HK-2 (cell line): ENCODE measurements at regions not wholly inside any gene's neighbourhood (a gene's known extent, or its start where the extent isn't known, plus 50 kb on each side); places are given as distances from the start of the nearest gene placed in this dataset.

Experiments
- DNase-seq: peaks from one replicate; pipeline ENCODE4 v3.0.0-alpha.2; 2018; ENCODE audit not compliant: unreplicated experiment

DNA sequence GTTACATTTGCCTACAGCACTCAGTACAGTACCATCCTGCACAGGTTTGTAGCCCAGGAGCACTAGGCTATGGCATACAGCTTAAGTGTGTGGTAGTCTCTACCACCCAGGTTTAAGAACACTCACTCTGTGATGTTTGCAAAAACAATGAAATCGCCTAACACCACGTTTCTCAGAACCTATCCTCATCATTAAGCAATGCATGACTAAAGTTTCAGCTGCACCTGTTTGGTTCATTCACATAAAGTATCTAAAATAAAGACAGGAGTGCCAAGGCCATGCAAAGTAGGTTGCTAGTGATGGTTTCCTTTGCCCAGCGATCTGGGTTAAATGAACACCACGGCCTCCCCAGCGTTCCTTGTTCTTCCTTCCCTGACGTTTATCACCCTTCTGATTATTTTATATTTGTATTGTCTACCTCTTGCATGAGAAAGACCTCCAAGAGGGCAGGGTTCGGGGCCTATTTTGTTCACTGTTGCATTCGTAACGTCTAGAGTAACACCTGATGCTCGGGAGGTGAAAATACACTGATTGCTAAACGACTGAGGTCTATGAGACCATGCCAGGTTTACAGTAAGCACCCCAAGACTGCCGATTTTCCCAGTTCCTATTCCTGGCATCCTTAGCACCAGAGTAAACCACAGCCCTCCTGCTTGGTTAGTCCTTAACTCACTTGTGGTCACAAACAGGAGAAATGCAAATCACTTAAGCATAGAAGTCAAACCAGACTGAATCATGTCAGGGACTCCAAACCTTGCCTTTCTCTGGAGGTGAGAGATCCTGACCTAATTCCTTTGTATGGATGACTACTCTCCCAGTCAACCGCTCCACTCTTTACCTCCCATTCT lies 204.1 kb upstream of the NFE2L3 start:
- no peak for DNase-seq

DNA sequence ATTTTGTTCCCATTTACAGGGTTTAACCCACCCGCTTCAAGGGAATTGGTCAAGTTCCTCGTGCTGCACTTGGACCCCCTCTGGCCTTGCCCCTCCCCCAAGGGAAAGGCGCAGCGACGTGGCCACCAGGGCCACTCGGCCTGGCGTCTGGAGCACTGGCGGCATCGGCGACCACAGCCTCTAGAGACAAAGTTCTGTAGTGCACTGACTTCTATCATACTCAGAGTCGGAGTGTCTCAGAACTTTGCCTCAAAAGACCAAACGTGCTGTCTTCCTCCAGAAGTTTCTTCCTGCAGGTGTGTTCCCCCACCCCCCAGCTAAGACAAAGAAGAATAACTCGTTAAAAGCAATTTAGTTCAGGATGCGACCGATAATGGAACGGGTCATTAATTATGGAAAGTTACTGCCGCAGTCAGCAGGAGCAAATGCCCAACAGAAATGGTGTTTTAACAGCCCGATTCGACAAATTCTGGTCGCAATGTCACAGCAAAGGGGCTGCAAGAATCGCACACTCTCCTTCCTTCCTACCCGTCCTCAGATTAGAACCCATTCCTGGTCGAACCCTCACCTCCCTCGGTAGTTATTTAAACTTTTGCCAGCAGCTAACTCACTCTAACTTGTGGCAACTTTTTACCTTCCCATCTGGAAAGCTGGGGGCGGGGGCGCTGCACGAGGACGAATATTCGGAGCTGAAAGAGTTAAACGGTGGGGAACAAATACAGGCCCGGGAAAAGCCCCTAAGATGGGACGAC lies 202.1 kb upstream of the NFE2L3 start:
- no peak for DNase-seq

DNA sequence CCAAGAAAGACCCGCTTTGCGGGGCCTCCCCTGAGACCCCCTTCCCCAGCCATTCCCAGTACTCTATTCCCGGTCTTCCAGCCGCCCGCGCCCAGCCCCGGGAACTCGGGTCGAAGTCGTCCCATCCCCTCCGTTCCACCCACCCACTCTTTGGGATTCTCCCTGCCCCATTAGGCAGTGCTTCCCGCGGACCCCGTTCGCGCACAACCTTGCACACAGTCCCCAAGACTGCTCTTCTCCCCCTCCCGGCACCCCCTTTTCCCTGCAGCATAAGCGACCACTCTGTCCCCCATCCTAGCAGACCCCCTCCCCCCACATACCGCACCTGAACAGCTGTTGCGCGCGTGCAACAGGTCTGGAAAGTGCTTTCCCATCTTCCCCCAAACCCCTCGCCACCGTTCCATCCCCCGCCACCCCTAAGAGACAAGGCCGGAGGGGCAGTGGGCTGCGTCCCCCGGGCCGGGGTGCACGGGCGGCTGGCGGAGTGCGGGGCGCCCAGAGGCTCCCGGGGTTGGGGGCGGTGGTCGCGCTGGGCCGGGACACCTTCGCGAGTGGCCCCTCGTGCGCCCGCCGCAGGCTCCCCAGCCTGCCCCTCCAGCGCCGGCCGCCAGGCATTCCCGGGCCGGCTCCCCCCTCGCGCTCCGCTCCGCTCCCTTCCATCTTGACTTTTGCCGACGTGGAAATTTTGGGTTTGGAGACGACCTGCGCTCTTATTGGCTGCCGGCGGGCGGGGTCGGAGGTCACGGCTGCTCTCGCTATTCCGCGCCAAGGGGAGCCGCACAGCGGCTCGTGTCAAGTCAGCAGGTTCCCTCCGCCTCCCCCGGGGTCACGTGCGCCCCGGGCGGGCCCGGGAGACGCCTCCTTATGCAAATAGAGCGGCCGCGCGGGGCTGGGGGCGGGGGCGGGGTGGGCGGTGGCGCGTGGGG lies 201.2 kb upstream of the NFE2L3 start:
- DNase-seq: peak; percentile 62

DNA sequence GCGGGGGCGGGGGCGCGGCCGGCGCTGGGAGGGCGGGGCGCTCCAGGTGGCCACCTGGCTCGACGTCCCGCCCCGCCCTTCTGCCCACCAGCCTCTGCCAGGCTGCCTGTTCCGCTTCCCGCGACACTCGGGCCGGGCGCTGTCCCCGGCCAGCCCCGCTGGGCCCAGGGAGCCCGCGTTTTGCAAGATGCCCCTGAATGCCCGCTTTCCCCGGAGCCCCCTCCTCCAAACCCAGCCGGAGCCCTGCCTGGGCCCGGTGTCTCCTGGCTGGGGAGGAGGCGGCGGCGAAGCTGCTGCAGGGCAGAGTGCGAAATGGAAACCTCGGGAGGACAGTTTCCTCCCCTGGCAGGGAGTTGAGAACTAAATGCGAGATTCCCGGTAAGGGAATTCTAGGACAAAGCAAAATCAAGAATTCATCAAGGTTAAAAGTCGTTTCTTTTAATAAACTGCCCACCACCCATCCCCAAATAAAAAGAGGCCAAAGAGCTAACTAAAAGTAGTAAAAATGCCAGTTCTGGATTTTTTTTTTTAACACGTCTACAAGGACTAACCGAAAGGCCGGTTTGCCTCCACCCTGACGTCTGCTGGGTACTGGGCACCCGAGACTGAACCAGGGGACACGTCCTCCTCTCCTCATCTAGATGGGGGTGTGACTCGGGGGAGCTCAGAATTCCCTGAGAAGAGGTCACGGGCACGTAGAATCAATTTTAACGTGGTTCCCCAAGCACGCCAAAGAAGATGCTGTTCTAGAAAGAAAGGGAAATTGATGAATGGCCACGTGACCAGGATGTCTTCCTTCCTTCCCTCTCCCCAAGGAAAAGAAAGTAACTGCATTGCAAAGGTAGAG lies 200.4 kb upstream of the NFE2L3 start:
- no peak for DNase-seq

- no peak for DNase-seq
Measured at GRCh38 chr7:25952261-25953057, 199.5 kb upstream of the NFE2L3 start.

DNA sequence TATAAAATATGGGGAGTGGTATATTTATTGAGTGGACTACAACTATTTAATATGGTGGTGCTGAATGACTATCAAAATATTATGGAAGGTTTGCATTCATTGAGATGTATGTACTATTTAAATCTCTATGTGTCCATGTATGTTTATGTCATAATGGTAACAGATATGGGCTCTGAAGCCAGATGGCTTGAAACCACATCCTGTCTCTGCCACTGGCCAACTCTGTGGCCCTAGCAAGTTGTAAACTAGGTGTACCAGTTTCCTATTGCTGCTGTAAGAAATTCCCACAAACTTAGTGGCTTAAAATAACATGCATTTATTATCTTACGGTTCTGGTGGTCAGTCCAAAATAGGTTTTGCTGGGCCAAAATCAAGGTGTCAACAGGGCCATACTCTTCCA lies 198.1 kb upstream of the NFE2L3 start:
- DNase-seq: no peak

DNA sequence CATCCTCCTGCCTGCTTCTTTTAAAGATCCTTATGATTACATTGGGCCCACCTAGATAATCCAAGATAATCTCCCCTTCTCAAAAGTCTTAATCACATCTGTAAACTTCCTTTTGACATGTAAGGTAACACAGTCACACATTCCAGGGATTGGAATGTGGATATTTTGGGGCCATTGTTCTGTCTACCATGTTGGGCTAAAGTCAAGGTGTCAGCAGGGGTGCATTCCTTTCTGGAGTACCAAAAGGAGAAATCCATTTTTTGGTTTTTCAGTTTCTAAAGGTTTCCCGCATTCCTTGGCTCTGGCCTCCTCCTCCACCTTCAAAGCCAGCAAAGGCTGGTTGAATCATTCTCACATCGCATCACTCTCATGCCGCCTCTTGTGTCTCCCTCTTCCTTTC lies 197.6 kb upstream of the NFE2L3 start:
- DNase-seq: no peak

DNA sequence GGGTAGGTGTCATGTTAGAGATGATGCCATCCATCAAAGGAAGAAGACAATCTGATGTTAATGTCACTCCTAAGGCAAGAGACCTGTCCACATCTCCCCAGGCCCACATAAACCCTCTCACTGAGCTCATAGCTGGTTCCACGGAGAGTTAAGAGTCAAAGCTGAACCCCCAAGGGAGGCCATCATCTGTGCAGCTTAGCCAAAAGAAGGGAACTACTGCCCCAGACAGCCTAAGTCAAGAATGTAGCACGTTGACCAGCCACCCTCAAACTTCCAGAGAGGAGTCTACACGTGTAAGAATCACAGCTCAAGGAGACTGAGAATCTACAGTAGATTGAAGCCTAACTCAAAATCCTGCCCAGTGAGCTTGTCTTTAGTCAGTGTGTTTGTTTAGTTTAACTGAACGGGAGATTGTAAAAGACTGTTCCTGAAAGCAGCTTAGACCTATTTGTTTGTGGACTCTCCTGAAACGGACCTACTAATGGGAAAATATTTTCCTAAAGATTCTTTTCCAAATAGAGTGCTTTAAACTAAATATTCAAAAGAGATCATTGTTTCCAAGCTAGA lies 192.7 kb upstream of the NFE2L3 start:
- no peak for DNase-seq

DNA sequence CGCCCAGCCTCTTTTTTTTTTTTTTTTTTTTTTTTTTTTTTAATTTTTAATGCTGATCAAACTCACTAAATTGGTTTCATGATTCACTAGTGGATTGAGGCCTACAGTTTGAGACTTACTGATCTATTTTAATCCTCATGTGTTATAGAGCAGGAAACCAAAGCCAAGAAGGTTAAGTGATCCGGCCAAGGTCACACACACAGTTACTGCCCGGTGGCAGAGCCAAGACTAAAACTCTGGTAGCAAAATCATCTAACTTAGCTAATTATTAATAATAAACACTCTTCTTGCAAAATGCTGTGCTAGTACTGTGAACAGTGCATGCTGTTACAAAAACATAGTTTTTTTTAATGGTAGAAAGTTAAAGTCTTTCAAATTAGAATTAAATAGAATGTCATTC lies 188.3 kb upstream of the NFE2L3 start:
- DNase-seq: no peak

GRCh38 chr7:25964483-25964991 lies 187.5 kb upstream of the NFE2L3 start:
- no peak for DNase-seq

GRCh38 chr7:25965405-25966123 lies 186.4 kb upstream of the NFE2L3 start:
- DNase-seq: no peak

DNA sequence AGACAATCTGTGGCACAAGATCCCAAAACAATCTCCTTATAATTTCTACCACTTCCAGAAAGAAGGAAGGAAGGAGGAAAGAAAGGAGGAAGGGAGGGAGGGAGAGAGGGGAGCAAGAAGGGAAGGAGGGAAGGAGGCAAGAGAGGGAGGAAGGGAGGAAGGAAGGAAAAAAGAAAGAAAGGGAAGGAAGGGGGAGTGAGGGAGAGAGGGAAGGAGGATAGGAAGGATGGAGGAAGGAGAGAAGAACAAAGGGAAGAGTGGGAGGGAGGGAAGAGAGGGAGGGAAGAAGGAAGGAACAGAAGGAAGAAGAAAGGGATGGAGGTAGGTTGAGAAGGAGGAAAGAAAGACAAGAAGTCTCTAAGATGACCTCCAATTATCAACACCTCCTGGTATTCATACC lies 185.5 kb upstream of the NFE2L3 start:
- no peak for DNase-seq

GRCh38 chr7:25967278-25968204 lies 184.5 kb upstream of the NFE2L3 start:
- no peak for DNase-seq

DNA sequence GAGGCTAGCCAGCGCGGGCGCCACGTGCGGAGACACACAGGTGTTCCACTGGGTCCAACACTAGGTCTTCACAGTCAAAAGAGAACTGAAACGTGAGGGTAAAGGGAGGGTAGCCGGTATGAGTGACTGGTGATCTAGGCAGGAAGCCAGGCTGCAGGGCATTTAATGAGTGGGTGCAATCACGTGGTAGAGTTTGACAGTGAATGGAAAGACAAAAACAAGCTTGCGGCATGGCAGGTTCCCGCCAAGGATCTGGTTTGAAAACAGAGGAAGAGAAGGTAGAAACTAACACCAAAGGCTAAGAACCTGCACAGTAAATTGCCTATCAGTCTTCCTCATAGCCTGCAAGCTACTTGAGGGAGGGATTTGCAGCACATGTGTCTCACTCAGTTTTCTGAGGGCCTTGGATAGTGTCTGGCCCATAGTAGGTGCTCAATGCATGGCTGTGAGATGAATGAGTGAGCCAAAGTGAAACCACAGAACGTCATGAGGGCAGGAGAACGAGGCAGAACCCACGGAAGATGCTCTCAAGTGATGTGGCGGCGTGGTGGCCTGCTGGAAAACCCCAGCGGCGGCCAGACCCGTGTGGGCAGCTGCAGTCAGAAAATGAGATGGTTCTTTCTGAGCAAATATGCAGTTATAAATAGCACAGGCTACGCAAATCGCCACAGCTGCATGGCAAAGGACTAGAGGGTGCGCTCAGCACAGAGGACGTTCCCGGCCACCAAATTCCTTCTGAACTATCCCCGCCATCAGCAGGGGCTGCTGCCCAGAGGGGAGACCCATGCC lies 183.6 kb upstream of the NFE2L3 start:
- DNase-seq: no peak

DNA sequence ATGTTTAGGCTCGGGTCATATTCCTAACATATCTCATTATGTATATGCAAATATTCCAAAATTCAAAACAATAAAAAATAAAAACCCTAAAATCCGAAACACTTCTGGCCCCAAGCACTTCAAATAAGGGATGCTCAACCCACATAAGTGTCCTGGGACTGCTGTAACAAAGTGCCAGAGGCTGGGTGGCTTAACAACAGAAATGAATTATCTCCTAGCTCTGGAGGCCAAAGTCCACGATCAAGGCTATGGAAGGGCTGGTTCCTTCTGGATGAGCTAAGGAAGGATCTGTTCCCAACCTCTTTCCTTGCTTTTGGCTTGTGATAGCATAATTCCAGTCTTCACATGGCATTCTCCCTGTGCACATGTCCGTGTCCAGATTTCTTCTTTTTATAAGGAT lies 181.6 kb upstream of the NFE2L3 start:
- no peak for DNase-seq

GRCh38 chr7:25970911-25971310 lies 181.1 kb upstream of the NFE2L3 start:
- DNase-seq: no peak

DNA sequence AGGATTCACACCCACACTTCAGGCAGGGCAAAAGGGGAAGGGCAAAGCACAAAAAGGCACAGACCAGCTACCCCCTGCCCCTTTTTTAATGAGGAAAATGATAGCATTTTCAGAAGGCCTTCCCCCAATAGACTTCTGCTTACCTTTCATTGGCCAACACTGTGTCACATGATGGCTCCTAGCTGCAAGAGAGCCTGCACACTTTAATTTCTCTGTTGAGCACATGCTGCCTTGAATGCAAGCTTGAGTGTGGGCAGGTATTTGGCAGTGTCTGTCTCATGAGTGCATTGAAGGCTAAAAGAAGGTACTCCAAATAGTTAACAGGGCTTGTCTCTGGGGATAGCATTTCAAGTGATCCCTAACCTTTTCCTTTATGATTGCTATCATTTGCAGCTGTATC lies 175.4 kb upstream of the NFE2L3 start:
- DNase-seq: no peak
